ENCODE measurements at regions not wholly inside any gene's neighbourhood (a gene's known extent, or its start where the extent isn't known, plus 50 kb on each side); places are given as distances from the start of the nearest gene placed in this dataset.

DNA sequence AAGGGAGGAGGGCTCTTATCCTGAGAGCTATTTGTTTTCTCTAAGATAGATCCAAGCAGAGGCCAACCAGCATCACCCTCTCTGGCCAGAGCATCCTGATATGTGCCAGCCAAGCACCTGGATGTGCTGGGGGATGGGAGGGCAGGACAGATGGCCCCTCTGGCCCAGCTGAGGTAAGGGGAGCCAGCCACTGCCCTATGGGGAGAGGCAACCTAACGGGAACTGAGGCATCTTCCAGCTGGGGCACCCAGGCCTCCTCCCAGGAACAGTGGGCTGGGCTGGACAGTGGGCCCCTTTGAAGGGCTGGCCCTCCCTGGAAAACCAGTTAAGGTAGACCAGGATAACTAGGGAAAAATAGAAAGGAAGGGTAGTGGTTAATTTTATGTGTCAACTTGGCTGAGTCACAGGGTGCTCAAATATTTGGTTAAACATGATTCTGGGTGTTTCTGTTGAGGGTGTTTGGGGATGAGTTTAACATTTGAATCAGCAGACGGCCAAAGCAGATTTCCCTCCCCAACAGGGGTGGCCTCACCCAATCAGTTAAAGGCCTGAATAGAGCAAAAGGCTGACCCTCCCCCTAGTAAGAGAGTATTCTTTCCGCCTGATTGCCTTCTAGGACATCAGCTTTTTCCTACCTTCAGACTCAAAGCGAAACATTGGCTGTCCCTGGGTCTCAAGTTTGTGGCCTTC is 595.1 kb downstream of the BUD13 start:
- DNase-seq, result no peak

DNA sequence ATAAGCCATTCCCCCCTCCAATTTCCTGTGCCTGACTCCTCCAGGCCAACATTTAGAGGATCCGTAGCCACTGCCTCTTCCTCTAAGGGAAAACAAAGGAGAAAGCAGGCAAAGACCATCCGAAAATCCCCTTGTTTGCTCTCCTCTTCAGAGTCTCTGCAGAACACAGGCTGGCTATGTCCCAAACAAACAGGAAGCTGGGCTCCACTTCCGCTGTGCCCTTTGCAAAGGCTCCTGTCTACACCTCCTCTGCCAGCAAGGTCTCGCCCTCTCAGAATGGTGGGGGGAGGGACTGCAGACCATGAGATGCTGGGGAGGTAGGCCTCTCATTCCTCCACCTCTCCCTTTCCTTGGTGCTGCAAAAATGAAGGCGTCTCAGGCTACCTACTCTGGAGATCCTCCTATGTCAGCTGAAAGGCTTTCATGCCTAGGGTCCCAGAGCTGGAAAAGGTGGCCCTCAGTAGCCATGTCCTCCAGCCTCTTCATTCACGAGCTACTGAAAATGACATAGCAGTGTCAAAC is 596.2 kb downstream of the BUD13 start:
- DNase-seq, result no peak

DNA sequence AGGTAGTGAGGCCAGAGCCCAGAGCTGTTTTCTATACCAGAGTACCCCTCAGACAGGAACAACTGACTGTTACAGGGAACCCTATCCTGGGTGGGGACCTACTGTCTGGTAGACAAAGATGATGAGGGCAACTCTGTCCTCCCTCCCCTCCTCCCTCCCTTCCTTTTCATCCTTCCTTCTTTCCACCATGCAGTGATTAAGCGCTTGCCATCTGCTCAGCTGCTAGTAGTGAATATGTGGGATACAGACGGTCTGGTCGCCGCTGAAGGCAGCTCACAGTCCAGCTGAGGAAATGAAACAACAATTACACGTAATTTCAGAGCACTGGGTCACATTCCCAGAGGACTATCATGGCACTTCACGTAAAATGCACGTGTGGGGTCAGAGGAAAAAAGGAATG is 597.1 kb downstream of the BUD13 start:
- DNase-seq, result no peak

DNA sequence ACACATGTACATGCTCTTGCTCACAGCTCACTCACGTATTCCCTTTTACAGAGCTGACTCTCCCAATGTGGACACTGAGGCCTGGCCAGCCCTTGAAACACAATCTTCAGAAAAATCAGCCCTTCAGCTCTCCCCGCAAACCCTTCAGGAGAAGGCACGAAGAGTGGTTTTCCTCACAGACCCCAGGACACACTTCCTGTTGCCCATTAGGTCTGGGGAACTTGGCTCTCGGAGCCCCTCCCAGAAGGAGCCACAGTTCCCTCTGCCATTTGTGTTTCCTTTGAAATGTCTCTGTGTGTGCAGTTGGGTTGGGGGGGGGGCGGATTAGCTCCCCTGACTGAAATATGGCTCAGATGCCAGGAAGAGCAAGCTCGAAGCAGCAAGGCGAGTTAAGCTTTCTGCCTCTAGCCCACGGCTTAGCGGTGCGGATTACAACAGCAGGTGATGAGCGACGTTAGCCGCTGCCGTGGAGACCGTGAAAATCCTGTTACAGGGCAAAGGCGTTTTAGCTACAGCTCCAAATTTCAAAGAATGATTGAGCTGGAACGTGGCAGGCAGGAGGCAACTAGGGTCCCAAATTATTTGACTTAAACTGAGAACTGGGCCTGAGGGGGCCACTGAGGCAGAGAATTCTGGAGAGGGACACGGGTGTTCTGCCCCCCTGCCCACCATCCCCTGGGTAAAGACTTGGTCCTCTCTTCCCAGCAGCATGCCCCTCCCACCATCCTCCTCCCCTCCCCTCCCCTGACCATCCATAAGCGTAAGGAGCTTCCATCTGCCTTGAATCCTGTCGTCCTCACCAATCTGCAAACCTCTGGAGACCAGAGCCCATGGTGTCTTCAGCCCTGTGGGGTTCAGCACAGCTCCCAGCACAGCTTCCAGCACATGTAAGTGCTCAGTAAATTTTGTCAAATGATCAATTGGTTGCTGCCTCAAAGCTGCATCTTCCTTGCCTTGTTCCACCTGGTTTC is 598.6 kb downstream of the BUD13 start:
- DNase-seq, result no peak

DNA sequence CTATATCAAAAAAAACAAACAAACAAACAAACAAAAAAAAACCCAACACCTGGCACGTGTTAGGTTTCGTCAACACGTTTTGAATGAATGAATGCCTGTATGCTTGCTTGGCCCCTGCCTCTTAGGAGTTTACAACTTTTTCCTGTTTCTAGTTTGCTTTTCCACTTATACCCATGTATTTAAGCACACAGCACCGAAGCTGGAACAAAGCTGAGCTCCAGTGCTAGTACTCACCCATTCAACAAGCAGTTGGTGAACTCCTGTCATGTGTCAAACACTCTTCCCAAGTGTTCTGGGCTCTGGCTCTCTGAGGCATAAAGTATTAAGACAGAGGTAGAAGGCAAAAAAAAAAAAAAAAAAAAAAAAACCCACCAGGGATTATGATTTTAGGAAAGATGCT is 599.3 kb downstream of the BUD13 start:
- no peak for DNase-seq

DNA sequence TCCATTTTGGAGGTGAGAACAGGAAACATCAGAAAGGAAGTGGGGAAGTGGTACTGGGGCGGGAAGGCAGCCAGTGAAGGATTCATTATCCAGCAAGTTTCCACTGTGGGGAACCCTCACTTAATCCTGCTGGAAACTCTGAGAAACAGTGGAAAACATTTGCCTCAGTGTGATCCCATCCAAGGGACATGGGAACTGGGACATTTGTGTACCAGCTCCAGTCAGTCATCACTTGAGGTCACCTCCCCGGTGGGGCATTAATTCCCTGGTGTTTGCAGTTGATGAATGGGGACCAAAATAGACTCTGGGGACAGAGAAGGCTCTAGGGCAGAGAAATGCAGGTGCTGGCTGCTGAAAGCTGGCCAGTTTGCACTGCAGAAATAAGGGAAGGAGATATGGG is 599.9 kb downstream of the BUD13 start:
- DNase-seq, result no peak

DNA sequence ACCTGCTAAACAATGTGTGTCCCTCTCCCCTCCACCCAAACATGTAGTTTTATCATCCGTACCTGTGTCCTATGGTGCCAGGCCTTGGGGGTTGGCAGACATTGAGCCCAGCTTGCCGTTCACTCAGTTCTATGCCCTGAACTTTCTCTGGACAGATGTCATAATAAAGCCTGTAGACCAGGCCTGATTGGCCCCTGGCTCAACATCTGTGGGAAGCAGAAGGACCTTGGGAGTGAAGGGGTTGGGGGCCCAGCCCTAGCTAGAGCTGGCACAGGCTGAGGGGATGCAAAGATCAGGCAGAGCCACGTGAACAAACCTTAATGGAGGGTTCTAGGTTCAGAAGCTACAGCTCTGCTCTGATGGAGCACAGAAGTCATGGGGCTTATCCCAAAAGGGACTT is 600.6 kb downstream of the BUD13 start:
- no peak for DNase-seq

DNA sequence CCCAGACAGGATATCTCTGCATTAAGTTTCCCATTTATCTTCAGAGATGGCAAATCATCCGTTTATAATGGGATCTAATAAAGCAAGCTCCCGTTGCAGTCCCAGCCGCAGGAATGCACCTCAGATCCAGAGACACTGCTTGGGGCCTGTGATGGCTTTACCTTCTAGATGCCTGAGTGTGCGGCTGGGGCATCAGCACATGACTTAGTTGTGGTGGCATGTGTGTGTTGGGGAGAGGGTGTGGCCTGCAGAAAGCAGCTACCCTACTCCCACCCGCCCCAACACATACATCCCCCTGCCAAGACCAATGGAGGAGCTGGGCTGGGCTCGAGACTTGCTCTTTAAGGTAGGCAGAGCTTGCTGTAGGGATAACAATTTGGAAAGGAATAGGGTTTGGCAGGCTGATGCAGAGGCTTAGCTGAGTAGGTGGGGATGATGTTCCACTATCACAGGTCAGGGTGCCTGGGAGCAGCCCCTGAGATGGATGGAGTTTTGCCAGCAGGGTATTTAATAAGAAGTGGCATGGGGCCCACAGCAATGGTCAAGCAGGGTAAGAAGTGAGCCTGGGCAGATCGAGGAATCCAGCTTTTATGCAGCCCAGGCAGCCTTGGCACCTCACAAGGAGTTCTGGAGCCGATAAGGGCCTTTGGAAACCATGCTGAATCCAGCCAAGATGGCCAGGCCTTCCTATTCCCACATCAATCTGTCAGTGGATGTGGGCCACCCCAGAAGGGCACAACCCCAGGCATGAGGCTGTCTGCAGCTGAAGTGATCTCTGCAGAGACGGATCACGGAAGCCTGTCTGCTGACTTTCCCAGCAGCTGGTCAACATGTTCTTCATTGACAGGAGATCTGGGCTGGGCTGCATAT is 601.3 kb downstream of the BUD13 start:
- no peak for DNase-seq

DNA sequence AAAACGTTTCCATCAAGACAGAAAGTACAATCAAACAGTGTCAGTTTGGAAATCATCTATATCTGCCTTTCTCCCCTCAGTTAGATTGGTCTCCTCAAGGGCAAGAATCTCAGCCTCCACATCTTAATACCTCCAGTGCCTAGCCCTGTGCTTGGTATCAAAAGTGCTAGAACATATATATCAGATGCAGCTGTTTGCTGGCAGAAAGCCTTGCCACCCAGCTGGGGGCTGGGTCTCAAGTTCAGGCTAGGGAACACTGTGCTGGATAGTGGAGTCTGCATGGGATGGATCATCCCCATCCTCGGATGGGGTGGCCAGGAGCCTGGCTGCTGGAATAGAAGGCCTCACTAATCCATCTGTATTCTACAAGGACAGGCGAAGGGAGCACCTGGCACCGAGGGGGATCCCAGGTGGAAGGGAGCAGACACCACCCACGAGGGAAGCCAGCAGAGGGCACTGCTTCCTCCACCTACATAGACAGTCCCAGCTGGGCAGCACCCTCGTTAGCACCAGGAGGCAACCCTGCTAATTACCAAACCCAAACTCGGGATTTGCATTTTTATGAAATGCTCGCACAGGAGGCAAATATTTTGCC is 602.2 kb downstream of the BUD13 start:
- DNase-seq, result no peak

DNA sequence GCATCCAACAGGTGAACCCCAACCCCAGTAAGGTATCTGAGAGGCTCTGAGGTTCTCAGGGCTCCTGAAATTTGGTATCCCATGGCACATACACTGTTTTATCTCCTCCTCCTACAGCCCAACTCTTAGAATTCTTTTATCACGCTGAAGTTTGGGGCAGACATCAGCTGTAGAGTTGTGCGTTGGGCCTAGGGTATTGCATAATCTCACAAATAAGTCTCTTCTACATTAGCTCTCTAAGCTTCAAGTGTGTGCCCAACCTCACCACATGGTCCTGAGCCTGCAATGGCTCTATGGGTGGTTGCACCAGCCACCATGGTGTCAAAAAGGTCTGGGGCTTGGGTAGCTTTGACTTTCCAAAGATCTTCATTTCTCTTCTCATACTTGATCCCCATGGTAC is 603.0 kb downstream of the BUD13 start:
- DNase-seq, result no peak

DNA sequence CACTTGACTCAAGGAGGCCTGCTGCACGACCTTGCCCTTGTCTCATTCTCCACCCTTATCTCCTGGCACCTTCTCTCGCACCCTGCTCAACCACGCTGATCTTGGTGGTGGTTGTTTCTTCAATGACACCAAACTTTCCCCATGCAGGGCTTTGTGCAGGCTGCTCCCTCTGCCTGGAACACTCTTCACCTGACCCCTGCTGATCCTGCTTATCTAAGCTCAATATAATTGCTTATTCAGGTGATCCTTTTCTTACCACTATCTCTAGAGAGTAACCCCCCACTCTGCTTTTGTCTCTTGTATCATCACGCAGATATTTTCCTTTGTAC is 604.4 kb downstream of the BUD13 start:
- DNase-seq, result no peak

DNA sequence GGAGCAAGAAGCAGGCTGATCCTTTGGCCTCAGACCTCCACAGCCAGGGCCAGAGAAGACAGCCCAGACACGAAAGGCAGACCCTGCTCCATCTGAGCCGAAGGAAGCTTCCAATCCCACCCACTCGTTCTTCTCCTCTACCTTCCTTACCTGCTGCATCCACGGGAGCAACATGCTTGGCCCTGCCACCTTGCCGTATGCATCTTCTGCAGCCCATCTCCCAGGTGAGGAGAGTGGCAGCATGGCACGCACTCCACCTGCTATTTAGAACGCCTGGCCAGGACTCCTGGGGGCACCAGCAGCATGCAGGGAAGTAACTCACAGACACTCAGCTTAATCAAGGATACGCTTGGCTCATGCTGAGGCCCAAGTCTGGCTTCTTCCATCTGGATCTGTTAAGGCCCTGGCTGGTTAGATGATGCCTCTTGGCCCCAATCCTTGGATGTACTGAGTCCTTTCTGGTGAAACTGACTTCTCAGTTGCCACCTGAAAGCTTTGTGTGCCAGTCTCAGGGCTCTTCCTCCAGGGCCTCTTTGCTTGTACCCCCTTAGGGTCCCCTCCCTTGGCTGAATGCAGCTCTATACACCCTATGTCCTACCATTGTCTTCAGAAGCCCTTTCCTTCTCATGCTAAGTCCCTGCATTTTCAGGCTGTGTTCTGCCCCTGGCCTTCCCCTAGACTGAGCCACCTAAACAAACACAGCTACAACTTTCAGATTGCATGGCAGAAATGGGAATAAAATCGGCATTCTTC is 604.9 kb downstream of the BUD13 start:
- DNase-seq, result no peak

DNA sequence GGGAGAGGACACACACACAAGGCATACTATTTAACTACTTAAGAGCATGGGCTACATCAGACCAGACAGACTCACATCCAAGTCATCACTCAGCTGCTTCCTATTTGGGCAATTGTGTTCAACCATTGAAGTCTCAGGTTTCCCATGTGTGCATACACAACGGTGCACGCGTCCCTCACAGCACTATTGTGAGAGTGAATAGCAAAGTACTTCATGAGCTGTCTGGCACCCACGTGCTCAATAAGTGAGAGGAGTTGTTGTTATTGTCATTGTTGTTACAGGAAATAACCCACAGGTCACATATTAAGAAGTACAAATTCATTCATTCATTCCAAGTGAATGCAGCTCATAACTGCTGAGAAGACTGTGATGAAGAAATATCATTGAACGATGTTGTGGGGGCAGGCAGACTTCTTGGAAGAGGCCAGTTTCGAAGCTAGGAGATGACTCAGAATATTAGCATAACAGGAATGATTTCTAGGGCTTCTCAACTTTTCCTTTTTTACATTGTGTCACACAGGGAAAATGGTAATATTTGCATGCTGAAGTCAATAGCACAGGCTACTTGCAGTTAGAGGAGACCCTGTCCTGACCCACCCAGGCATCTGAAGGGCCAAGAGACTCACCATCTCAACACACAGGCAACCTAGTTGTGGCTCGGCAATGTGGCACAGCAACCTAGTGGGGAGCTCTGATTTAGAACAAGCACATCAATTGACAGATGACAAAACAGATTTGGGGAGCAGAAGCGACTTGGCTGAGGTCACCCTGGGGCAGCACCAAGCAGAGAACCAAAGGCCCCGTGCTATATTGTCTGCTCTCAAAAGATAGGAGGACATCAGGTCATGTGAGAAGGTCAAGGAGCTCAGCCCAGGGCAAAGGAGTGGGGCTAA is 606.0 kb downstream of the BUD13 start:
- DNase-seq, result no peak

DNA sequence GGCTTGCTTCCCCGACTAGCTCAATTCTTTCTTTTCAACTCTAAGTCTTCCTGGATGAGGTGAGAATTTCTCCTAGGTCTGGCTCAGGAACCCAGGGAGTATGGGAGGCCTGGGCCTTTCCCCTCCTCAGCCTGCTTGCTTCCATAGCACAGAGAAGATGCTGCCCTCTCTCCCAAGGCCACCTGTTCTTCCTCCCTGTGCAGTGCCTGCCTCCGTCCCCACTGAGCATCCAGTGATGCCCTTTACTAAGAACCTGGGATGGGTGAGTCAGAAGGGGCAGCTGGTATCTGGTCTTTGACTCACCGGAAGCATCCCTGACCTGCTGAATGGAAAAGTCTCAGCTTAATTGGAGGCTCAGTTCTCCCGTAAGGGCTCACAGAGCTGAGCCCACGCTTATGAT is 607.9 kb downstream of the BUD13 start:
- DNase-seq, result no peak

DNA sequence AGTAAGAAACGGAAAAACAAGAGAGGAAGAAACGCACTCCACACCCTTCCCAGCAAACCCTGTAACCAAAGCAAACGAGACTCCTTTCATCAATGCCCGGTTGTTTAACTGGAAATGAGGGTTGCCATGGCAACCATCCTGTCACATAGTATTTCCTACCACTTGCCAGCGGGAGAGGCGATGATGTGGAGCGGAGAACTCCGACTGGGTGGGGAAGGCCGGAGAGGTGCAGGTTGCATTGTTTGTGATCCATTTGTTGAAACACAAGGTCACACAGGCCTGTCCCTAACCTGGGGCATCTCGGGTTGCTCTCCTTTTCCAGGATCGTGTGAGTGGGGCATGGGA is 609.9 kb downstream of the BUD13 start:
- peak; percentile 46 for DNase-seq

DNA sequence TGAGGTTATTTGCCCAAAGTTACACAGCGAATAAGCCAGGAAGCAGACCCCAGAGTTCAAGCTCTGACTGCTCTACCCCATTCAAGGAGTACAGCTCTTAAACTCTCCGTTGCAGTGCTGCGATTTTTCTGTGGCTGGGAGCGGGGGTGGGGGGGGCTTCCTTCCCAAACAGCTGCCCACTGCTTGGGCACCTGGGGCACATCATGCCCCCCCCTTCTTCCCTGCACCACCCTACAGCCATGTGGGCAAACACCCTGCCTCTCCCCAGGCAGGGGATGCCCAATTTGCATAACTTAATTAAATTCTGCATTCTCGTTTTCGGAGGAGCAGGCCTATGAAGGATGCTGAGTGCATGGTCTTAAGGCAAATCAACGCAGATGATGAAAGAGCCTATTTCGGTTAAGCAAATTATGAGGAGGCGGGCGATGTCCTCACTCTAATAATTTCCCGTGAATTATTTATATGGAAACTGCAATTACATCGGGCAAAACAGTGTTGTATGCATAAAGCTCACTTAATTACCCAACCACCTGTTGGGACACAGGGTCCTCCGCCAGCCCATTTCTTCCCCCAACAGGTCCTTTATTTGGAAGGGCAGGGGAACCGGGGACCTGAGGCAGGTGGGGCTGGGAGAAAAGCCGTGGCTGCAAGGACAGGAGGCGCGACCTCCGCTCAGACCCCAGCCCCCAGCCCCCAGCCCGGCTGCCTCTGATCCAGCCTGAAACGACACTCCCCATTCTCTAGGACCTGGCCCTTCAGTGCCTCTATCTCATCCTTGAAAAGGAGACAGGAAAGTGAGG is 610.5 kb downstream of the BUD13 start:
- DNase-seq, result no peak

DNA sequence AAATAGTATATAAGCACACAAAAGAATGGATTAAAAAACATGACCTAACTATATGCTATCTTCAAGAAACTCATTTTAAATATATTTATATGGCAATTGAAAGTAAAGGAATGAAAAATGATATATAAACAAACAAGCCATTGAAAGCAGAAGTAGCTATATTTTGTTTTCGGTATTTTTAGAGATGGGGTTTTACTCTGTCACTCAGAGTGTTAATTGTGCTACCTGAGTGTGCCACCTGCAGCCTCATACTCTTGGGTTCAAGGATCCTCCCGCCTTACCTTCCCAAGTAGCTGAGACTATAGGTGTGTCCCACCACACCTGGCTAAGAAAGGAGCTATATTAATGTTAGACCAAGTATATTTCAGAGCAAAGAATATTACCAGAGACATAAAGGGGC is 624.1 kb downstream of the BUD13 start:
- no peak for DNase-seq

DNA sequence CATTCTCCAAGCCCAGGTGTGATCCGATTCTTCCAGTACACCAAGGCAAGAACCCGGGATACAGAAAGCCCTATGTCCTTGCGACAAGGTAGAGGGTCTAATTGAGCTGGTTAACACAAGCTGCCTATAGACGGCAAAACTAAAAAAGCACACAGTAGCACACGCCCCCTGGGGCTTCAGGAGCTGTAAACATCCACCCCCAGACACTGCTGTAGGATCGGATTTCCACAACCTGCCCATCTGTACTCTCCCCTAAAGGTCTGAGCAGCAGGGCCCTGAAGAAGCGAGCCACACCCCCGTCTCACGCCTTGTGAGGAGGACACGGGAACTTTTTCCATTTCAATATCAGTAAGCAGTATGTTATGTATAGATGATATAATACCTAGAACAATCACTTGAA is 624.7 kb downstream of the BUD13 start:
- DNase-seq, result no peak

DNA sequence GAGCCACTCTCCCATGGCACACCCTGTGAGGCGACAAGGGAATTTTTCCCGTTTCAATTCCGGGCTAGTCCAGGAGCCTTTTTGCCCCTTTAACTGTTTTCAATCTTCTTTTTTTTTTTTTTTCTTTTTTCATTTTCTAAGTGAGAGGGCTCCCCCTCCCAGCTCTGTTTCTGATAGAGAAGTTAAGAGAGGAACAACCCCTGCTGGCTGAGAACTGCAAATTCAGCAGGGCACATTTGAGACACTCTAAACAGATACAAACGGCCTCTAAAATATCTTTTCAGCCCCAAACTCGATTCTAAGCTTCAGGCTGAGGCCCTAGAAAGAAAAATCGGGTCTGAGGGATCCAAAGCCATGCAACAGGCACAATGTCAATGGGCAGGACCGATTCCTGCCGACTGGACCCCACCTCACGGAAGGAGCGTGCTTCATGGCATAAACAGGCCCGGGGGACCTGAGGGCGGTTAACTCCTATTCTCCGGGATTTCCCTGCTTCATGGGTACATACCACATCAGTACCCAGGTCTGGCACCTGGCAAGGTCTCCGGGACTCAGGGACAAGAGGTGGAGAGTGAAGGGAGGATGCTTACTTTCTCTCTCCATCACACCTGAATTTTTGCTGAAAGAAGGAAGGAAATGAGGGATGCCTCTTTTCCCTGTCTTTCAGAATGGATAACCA is 627.5 kb downstream of the BUD13 start:
- no peak for DNase-seq
